GM10248 (cell line): ENCODE measurements at regions not wholly inside any gene's neighbourhood (a gene's known extent, or its start where the extent isn't known, plus 50 kb on each side); places are given as distances from the start of the nearest gene placed in this dataset.

ENCODE experiments used
- CTCF ChIA-PET: fragments of 300-600 bp; sonication (Branson Sonifier 250); formaldehyde crosslinking; extraction: SDS; loops from one replicate; lab custom pipeline; 2021; ENCODE audit warnings: antibody characterized with exemption; lab: Yijun Ruan, JAX
- POLR2A ChIA-PET: fragments of 350-650 bp; sonication (Branson Sonifier 250); formaldehyde crosslinking; extraction: SDS; loops from one replicate; lab custom pipeline; 2020; ENCODE audit warnings: antibody characterized with exemption; lab: Yijun Ruan, JAX
- DNase-seq: peaks from one replicate; pipeline ENCODE4 v3.0.0; 2012; ENCODE audit errors: extremely low spot score
- TF ChIP-seq, protein P1 (sequence below): IDR thresholded peaks from 2 replicates; pipeline ENCODE4 v1.5.1; 2012; ENCODE audit warnings: mild to moderate bottlenecking, low read depth; ENCODE audit errors: extremely low read depth, missing control alignments, control extremely low read depth

- DNase-seq, result no peak
- TF ChIP-seq, protein P1, sequence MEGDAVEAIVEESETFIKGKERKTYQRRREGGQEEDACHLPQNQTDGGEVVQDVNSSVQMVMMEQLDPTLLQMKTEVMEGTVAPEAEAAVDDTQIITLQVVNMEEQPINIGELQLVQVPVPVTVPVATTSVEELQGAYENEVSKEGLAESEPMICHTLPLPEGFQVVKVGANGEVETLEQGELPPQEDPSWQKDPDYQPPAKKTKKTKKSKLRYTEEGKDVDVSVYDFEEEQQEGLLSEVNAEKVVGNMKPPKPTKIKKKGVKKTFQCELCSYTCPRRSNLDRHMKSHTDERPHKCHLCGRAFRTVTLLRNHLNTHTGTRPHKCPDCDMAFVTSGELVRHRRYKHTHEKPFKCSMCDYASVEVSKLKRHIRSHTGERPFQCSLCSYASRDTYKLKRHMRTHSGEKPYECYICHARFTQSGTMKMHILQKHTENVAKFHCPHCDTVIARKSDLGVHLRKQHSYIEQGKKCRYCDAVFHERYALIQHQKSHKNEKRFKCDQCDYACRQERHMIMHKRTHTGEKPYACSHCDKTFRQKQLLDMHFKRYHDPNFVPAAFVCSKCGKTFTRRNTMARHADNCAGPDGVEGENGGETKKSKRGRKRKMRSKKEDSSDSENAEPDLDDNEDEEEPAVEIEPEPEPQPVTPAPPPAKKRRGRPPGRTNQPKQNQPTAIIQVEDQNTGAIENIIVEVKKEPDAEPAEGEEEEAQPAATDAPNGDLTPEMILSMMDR, result no peak
- CTCF ChIA-PET, result interaction anchor here (1.0 to 2.9 kb wide), 3 partner anchors 10 to 24 kb away, joined by 3 to 9 read pairs (median 3); no protein-coding TSS in a partner anchor
- POLR2A ChIA-PET, result no interaction called here
Observed at GRCh38 chr6:106897580-106897979, 76.9 kb downstream of the CD24 start.

DNA sequence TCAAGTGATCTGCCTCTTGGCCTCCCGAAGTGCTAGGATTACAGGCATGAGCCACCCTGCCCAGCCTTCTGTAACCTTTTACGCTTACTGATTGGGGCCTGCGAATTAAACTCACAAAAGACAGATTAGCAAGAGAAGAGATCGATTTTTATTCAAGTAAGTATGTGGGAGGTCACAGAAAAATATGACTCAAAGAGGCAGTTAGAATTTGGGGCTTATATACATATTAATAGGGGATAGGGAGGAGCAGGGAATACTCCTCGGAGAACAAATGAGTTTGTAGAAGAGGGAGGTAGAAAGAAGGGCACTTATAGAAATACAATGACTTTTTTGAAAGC lies 78.9 kb downstream of the CD24 start:
- ChIA-PET CTCF (interaction anchor here (0.7 to 2.9 kb wide), 2 partner anchors 9 to 13 kb away, joined by 3 to 9 read pairs; no protein-coding TSS in a partner anchor), POLR2A (no interaction called here)
- TF ChIP-seq, protein P1, result no peak
- DNase-seq, result no peak

DNA sequence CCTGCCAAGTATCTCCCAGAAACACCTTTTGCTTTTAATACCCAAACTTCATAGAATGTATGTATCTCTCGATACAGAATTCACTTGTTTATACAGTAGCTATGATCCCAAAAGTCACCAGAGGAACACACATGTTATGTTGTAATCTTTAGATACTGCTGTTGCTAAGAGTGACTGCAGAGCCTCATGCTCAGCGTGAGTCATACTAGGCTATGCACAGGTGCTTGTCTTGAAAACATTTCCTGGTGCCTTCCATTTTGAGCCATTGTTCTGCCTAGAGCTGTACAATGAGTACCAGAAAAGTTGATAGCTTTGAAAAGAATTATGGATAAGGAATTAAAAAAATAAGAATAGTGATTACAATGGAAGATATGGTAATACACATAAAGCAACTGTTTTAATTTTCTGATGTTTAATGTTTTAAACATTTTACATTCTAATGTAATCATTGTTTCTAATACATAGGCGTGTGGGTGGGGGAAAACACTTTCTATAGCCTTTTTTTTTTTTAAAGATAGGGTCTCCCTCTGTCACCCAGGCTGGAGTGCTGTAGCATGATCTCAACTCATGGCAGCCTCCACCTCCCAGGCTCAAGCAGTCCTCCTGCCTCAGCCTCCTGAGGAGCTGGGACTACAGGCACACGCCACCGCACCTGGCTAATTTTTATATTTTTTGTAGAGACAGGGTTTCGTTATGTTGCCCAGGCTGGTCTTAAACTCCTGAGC lies 79.4 kb downstream of the CD24 start:
- no peak for DNase-seq
- ChIA-PET POLR2A (no interaction called here), CTCF (interaction anchor here (0.7 to 2.9 kb wide), 2 partner anchors 8 to 14 kb away, joined by 3 to 9 read pairs; no protein-coding TSS in a partner anchor)
- TF ChIP-seq, protein P1, result no peak

DNA sequence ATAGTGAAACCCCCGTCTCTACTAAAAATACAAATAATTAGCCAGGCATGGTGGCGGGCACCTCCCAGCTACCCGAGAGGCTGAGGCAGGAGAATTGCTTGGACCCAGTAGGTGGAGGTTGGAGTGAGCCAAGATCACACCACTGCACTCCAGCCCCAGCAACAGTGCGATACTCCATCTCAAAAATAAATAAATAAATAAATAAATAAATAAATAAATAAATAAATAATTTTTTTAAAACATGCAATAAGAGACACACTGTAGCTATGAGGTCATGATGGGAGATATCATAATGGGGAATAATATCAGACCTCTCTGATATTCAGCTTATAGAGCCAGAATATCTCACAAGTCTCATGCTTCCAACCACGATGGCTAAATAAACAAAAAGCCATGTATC lies 82.3 kb downstream of the CD24 start:
- TF ChIP-seq, protein P1, result no peak
- no peak for DNase-seq
- POLR2A ChIA-PET, result no interaction called here
- CTCF ChIA-PET, result interaction anchor here (3.1 kb wide), 1 partner anchor 22 kb away, joined by 10 read pairs; no protein-coding TSS in a partner anchor

DNA sequence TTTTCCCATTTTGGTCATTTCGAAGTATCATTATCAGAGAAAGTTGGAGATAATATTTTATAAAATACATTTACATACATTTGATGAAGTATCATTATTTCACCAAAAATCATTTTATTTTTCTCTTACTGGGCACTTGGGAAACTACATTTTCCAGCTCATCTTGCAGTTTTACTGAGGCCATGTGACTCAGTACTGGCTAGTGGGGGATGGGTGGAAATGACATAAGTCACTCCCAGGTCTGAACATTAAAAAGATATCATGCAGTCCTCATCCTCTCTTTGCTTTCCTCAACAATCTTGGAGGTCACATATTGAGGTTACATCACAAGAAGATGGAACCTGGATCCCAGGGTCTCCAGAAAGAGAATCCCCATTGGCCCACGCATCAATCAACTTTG lies 84.1 kb downstream of the CD24 start:
- POLR2A ChIA-PET, result no interaction called here

GRCh38 chr6:106889692-106890091 lies 84.8 kb downstream of the CD24 start:
- ChIA-PET CTCF (interaction anchor here (0.8 kb wide), 1 partner anchor 10 kb away, joined by 4 read pairs; no protein-coding TSS in a partner anchor), POLR2A (no interaction called here)
- TF ChIP-seq, protein P1, result no peak
- no peak for DNase-seq

More for the DNA sequence above, 84.1 kb downstream of the CD24 start:
- TF ChIP-seq, protein P1, result no peak
- no peak for DNase-seq
- CTCF ChIA-PET, result interaction anchor here (3.1 kb wide), 1 partner anchor 20 kb away, joined by 10 read pairs; no protein-coding TSS in a partner anchor
